HEK293 (cell line): ENCODE measurements at regions not wholly inside any gene's neighbourhood (a gene's known extent, or its start where the extent isn't known, plus 50 kb on each side); places are given as distances from the start of the nearest gene placed in this dataset.

Experiments used
- HOXC10 ChIP-seq: sonication (generic); formaldehyde crosslinking; IDR thresholded peaks from 2 replicates; pipeline ENCODE4 v1.8.1; 2023; ENCODE audit warnings: mild to moderate bottlenecking, missing genetic modification reagents
- MYNN ChIP-seq: fragments of 450-650 bp; formaldehyde crosslinking; IDR thresholded peaks from 2 replicates; pipeline ENCODE4 v1.5.1; 2016; ENCODE audit warnings: missing biosample characterization, missing genetic modification characterization, borderline replicate concordance
- ZNF138 ChIP-seq: fragments of 450-650 bp; formaldehyde crosslinking; IDR thresholded peaks from 2 replicates; pipeline ENCODE4 v1.5.1; 2016; ENCODE audit warnings: missing biosample characterization, missing genetic modification characterization, borderline replicate concordance
- TF ChIP-seq, protein P1 (sequence below): fragments of 450-650 bp; formaldehyde crosslinking; IDR thresholded peaks from 2 replicates; pipeline ENCODE4 v1.5.1; 2016; ENCODE audit warnings: missing biosample characterization, missing genetic modification characterization, borderline replicate concordance
- TF ChIP-seq, protein P2 (sequence below): fragments of 450-650 bp; formaldehyde crosslinking; IDR thresholded peaks from 2 replicates; pipeline ENCODE4 v1.5.1; 2016; ENCODE audit warnings: missing biosample characterization, missing genetic modification characterization
- TF ChIP-seq, protein P3 (sequence below): fragments of 450-650 bp; formaldehyde crosslinking; IDR thresholded peaks from 2 replicates; pipeline ENCODE4 v1.5.1; 2016; ENCODE audit warnings: missing biosample characterization, missing genetic modification characterization
- TF ChIP-seq, protein P4 (sequence below): fragments of 450-650 bp; formaldehyde crosslinking; IDR thresholded peaks from 2 replicates; pipeline ENCODE4 v1.5.1; 2016; ENCODE audit warnings: missing biosample characterization, missing genetic modification characterization, borderline replicate concordance

DNA sequence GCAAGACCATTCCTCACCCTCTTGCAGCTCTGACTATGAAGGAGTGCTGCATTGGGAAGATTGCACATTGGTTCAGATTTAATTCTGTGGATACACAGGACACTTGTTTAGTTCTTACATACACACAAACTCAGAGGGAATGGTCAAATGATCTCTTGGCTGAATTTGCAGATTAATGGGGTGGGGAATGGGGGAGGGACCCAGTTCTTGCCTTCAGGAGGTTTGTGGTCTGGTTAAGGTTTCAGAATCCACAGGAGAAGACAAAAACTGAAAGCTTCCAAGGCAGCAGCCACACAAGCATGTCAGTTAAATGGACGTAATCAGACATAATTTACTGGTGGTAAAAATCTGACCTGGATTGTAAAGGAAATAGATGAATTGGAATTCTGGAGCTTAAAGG lies 257.1 kb upstream of the ROPN1 start:
- TF ChIP-seq, protein P1, sequence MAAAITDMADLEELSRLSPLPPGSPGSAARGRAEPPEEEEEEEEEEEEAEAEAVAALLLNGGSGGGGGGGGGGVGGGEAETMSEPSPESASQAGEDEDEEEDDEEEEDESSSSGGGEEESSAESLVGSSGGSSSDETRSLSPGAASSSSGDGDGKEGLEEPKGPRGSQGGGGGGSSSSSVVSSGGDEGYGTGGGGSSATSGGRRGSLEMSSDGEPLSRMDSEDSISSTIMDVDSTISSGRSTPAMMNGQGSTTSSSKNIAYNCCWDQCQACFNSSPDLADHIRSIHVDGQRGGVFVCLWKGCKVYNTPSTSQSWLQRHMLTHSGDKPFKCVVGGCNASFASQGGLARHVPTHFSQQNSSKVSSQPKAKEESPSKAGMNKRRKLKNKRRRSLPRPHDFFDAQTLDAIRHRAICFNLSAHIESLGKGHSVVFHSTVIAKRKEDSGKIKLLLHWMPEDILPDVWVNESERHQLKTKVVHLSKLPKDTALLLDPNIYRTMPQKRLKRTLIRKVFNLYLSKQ (tag by site-specific recombination), result no peak
- no peak for TF ChIP-seq ZNF138 (tag by site-specific recombination)
- TF ChIP-seq, protein P2, sequence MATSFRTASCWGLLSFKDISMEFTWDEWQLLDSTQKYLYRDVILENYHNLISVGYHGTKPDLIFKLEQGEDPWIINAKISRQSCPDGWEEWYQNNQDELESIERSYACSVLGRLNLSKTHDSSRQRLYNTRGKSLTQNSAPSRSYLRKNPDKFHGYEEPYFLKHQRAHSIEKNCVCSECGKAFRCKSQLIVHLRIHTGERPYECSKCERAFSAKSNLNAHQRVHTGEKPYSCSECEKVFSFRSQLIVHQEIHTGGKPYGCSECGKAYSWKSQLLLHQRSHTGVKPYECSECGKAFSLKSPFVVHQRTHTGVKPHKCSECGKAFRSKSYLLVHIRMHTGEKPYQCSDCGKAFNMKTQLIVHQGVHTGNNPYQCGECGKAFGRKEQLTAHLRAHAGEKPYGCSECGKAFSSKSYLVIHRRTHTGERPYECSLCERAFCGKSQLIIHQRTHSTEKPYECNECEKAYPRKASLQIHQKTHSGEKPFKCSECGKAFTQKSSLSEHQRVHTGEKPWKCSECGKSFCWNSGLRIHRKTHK (tag by site-specific recombination), result no peak
- TF ChIP-seq, protein P3, sequence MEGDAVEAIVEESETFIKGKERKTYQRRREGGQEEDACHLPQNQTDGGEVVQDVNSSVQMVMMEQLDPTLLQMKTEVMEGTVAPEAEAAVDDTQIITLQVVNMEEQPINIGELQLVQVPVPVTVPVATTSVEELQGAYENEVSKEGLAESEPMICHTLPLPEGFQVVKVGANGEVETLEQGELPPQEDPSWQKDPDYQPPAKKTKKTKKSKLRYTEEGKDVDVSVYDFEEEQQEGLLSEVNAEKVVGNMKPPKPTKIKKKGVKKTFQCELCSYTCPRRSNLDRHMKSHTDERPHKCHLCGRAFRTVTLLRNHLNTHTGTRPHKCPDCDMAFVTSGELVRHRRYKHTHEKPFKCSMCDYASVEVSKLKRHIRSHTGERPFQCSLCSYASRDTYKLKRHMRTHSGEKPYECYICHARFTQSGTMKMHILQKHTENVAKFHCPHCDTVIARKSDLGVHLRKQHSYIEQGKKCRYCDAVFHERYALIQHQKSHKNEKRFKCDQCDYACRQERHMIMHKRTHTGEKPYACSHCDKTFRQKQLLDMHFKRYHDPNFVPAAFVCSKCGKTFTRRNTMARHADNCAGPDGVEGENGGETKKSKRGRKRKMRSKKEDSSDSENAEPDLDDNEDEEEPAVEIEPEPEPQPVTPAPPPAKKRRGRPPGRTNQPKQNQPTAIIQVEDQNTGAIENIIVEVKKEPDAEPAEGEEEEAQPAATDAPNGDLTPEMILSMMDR (tag by site-specific recombination), result no peak
- TF ChIP-seq, protein P4, sequence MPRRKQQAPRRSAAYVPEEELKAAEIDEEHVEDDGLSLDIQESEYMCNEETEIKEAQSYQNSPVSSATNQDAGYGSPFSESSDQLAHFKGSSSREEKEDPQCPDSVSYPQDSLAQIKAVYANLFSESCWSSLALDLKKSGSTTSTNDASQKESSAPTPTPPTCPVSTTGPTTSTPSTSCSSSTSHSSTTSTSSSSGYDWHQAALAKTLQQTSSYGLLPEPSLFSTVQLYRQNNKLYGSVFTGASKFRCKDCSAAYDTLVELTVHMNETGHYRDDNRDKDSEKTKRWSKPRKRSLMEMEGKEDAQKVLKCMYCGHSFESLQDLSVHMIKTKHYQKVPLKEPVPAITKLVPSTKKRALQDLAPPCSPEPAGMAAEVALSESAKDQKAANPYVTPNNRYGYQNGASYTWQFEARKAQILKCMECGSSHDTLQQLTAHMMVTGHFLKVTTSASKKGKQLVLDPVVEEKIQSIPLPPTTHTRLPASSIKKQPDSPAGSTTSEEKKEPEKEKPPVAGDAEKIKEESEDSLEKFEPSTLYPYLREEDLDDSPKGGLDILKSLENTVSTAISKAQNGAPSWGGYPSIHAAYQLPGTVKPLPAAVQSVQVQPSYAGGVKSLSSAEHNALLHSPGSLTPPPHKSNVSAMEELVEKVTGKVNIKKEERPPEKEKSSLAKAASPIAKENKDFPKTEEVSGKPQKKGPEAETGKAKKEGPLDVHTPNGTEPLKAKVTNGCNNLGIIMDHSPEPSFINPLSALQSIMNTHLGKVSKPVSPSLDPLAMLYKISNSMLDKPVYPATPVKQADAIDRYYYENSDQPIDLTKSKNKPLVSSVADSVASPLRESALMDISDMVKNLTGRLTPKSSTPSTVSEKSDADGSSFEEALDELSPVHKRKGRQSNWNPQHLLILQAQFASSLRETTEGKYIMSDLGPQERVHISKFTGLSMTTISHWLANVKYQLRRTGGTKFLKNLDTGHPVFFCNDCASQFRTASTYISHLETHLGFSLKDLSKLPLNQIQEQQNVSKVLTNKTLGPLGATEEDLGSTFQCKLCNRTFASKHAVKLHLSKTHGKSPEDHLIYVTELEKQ, result no peak
- no peak for TF ChIP-seq MYNN (tag by site-specific recombination)
- TF ChIP-seq HOXC10 (CRISPR knock-in tag), result no peak
